Medulla oblongata (tissue), 1 donor: ENCODE measurements at regions not wholly inside any gene's neighbourhood (a gene's known extent, or its start where the extent isn't known, plus 50 kb on each side); places are given as distances from the start of the nearest gene placed in this dataset.
"Not testable (repeated sequence)": the region's sequence is repeated elsewhere in the genome, so short reads cannot be mapped to it uniquely, and the experiment has no call there.

ENCODE experiments used
- DNase-seq: peaks from one replicate; pipeline ENCODE4 v3.0.0-alpha.2; 2015; ENCODE audit errors: extremely low spot score

GRCh38 chr17:21551081-21551881, 141.0 kb upstream of the KCNJ18 start:
- peak; percentile 84 for DNase-seq

DNA sequence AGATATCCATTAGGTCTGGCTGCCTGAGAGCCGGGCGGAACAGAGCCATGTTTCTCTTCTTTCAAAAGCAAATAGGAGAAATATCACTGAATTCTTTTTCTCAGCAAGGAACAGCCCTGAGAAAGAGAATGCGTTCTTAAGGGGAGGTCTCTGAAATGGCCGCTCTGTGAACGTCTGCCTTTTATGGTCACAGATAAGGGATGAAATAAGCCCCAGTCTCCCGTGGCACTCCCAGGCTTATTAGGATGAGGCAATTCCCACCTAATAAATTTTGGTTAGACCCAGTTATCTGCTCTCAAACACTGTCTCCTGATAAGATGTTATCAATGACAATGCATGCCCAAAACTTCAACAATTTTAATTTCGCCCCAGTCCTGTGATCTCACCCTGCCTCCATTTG, 133.4 kb upstream of the KCNJ18 start:
- DNase-seq, result not testable (repeated sequence)

- DNase-seq, result no peak
These were observed 128.1 kb upstream of the KCNJ18 start for GRCh38 chr17:21564262-21564661.

- DNase-seq, result not testable (repeated sequence)
These were observed 127.6 kb upstream of the KCNJ18 start for GRCh38 chr17:21564757-21565156.

DNA sequence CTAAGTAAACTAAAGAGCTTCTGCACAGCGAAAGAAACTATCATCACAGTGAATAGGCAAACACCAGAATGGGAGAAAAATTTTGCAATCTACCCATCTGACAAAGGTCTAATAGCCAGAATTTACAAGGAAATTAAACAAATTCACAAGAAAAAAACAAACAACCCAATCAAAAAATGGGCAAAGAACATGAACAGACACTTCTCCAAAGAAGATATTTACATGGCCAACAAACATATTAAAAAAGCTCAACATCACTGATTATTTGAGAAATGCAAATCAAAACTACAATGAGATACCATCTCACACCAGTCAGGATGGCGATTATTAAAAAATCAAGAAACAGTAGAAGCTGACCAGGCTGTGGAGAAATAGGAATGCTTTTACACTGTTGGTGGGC, 121.9 kb upstream of the KCNJ18 start:
- DNase-seq, result not testable (repeated sequence)

DNA sequence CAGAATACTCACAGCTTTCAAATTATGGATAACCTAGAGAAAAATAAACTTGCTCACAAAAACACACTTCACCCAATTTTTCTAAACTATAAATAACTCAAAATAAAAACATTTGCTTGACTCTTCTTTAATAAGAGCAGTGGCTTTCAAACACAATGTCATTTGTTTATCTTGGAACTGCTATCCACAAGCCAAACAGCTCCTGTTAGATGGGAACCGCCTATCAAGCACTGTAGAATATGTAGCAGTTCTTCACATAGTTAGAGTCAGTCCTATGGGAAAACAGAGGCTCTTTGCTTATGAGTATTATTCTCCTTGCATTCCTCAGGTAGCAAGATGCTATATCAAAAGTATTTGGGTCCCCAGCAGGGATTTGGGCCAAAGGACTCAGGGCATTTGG, 120.2 kb upstream of the KCNJ18 start:
- DNase-seq, result not testable (repeated sequence)

DNA sequence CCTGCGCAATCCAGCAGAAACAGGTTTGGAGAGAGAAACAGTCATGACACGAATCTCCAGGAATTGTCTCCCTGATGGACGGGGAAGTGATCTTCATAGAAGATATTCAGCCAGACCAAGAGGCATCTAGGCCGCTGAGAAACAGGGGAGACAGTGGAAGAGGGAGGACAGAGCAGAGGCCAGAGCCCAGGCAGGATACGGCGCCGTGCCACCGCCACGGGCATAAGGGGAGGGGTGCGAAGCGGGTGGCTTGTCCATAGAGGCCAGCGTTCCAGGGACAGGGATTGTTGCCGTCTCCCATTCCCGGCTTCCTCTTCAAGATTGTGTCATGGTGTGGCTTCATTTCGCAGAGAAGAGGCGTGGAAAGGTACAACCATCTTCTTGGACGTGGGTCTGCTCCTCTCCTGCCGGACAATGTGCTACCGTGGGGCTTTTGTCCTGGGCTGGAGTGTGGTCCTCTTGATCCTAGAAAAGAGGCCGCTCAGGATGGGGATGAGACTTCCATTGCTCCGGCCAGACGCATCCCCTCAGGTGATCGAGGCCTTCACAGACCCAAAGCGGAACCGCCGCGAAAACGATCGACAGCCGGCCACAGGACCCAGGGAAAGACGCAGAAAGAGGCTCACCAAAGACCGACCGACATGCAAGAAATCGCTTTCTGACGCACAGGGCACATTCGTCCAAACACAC, 118.9 kb upstream of the KCNJ18 start:
- not testable (repeated sequence) for DNase-seq

DNA sequence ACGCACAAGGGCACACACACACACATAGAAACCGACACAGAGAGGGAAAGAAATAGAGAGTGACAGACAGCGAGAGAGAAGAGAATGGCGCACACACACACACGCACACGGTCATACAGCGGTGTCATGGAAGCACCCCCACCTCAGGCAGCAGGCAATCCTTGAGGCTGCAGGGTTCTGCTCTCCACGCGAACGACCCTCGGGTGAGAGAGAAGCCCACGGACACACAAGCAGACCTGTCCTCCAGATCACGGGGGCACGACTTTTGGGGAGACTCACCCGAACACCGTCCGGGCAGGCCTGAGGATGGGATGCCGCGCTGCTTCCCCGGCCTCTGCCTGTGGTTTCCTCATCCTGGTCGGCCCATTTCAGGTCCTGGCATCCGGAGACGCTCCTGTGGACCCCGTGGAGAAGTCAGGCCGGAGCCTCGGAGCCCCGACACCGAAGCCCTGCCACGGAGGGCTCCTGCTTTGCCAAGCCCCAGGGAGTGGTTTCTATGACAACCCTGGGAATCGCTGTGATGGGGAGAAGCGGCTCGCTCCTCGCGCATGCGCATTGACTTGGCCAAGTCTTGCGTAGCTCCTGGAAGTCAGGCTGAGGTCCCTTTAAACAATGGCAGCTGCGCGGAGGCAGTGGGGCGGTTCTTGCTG, 118.2 kb upstream of the KCNJ18 start:
- DNase-seq, result peak; percentile 80

GRCh38 chr17:21574611-21575255, 117.6 kb upstream of the KCNJ18 start:
- not testable (repeated sequence) for DNase-seq

GRCh38 chr17:21578783-21579182, 113.5 kb upstream of the KCNJ18 start:
- DNase-seq, result not testable (repeated sequence)

DNA sequence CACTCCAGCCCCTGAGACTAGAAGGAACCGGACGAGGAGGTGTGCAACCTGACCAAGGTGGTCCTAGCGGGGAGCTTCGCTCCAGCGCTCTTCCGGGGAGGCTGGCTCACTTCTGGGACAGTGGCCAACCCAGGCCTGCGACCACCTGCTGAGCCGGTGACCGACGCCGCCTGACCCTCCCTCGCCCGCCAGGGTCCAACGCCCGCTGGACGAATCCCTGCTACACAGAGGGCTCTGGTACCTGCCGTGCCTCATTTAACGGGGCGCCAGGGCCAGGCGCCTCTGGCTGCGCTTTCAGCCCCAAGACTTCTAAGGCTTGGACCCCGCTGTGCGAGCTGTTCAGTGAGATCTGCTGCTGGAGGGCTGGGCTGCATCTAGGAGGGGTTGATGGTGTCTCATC, 99.5 kb upstream of the KCNJ18 start:
- no peak for DNase-seq

- not testable (repeated sequence) for DNase-seq
These were observed 98.7 kb upstream of the KCNJ18 start for GRCh38 chr17:21593452-21594105.

- DNase-seq, result no peak
These were observed 97.2 kb upstream of the KCNJ18 start for GRCh38 chr17:21595086-21595485.

- DNase-seq, result no peak
These were observed 90.1 kb upstream of the KCNJ18 start for GRCh38 chr17:21602176-21602575.

- not testable (repeated sequence) for DNase-seq
These were observed 89.0 kb upstream of the KCNJ18 start for GRCh38 chr17:21603292-21603691.

GRCh38 chr17:21611443-21611842, 80.9 kb upstream of the KCNJ18 start:
- not testable (repeated sequence) for DNase-seq

DNA sequence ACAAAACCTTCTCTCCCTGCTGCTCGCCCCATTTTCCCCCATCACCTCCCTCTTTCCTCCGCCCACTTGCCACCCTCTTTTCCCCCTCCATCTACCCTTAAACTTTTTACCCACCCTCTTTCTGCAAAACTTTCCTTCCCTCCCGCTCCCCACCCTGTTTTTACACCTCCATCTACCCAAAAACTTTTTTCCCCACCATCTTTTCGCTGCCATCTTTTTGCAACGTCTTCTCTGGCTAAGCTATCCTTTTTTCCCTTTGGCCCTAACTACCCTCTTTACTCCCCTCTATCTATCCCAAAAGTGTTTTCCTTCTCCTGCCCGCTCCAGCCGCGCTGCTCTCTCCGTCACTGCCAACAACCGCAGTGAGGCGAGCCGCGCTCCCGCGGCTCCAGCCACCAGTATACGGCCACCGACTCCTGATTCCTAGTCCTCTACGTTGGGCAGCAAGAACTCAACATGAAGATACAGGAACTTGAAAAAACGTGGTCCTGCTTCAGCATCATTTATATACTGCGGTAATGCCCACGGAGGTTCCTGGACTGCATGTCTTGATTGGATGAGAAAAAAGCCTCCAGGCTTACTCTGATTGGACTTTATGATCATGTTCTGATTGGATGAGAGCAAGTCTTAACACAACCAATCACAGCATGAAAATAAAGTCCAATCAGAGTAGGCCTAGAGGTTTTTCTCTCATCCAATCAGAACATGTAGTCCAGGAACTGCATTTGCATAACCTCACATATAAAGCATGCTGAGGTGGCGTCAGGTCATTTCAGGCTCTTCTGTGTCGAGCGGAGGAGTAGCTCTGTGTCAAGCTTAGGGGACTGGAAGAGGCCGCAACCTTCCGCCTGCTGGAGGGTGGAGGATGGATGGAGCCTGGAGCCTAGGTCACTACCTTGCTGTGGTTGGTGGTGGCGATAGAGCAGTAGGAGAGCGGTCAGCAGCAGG, 79.9 kb upstream of the KCNJ18 start:
- not testable (repeated sequence) for DNase-seq

- DNase-seq, result no peak
These were observed 79.3 kb upstream of the KCNJ18 start for GRCh38 chr17:21613071-21613429.

DNA sequence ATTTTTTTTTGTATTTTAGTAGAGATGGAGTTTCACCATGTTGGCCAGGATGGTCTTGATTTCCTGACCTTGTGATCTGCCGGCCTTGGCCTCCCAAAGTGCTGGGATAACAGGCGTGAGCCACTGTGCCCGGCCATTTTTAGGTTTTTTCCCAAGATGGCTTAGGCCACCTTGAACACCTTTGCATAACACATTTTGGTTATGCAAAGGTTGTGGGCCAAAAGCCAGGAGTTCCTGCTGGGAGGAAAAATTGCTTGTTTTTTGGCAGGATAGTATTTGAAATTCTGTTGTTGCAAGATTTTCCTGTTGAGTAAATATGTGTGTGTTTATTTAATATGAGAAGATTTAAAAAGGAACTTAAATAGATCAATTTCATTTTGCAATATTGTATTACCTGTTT, 65.3 kb upstream of the KCNJ18 start:
- DNase-seq, result not testable (repeated sequence)
